GM21619 (cell line): ENCODE measurements at regions not wholly inside any gene's neighbourhood (a gene's known extent, or its start where the extent isn't known, plus 50 kb on each side); places are given as distances from the start of the nearest gene placed in this dataset.

Experiments used
- ATAC-seq: cut with Tn5 transposase; IDR thresholded peaks from one replicate; pipeline ENCODE4 v1.9.1; 2021; ENCODE audit not compliant: unreplicated experiment

DNA sequence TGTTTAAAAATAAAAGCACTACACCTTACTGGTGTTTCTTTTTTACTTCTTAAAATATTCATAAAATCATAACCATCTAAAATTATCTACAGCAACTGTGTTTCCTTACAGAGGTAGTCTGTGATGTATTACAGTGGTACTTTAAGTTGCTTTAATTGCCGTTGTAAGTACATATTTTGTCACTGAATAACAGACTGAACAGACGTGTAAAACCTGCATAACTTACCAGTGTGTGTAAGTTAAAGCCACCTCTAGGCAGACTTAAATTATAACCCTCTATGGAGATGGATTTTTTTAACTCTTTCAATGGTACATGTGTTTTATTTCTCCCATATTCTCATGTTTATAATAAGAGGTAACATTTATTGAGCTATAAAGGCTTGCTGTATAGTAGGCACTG, 166.8 kb downstream of the NR4A2 start:
- no peak for ATAC-seq

DNA sequence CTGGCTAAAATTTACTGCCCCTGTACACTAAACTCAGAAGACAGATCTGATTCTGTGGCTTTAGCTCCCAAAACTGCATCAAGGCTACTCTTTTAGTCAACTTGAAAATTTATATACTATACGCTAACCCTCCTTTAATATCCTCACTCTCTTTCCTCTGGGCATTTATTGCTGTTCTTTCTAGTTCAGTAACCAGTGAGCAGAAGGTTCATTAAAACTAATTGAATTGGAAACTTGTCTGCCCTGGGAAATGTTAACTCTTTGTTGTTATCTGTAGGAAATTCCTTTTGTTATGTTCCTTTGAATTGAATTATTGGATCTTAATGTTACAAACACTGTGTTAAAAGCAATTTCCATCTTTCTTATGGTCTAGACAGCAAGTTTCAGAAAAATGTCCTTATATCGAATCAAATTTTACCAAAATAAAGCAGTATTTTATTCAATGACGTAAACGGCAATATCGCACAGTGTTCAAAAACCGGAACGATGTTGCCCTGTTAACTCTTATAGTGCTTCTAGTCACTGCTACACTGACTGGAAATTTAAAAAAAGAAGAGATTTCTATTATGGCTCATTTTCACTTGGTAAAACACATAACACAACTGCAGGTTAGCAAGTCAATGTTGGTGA, 168.3 kb downstream of the NR4A2 start:
- no peak for ATAC-seq

DNA sequence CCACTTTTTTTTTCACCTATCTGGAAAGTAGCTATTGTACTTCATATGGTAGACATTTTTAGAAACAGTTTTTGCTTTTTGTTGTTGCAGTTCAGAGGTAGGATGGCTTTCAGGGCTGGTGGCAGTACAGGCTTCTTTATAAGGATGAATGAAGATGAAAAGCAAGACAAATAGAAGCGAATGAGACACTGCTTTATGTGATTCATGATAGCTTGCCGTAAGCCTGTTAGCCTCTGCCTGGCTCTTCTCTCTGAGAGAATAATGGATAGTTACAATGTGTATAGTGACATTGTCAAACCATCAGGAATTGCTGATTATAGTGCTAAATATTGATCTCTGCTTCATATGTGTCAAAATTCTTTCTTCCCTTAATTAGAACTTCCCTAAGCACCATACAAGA, 173.7 kb downstream of the NR4A2 start:
- ATAC-seq, result no peak

DNA sequence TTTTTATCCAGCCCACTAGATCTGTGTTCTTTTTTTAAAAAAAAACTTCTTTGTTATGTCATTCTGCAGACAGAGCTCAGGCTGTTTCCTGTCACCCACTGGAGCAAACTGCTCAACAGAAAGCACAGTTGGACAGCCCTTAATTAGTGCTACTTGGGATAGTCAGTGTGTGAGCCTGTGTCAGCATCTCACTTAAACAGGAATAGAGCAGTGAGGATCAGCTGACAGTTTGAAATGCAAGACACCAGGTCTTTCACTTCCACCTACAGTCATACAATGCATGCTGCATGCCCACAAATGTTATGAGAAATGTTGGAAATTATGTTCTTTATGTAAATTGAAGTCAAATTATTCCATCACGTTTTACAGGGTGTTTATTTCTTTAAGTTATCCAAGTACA, 174.9 kb downstream of the NR4A2 start:
- ATAC-seq, result no peak

DNA sequence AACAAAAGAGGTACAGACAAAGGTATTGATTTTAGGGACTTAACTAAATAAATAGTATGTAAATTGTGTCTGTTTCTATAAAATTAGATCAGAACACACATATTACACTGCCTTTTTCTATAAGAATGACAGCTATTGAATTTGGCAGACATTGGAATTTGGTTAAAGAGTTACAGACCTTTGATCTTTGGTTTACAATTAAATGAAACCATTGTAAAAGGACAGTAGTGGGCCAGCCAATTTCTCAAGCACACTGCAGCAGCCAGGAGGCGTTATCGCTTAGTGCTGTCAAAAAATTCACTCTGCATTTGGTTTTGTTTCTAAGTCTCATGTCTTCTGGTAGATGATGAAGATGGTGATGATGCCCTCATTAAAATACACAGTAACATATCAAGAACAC, 175.9 kb downstream of the NR4A2 start:
- no peak for ATAC-seq

DNA sequence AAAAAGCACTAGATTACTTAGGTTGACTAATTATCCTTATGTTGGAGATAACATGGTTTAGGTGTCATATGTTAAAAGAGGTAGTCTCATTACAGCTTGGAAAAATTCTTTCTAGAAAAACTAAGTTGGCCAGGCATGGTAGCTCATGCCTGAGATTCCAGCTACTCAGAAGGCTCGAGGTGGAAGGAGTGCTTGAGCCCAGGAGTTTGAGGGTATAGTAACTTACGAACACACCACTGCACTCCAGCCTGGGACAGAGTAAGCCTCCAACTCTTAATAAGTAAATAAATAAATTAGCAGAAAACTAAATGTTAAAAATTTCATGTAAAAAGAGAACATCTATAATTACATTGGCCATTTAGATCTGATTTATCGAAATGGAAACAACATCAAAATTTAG, 177.2 kb downstream of the NR4A2 start:
- ATAC-seq, result no peak

DNA sequence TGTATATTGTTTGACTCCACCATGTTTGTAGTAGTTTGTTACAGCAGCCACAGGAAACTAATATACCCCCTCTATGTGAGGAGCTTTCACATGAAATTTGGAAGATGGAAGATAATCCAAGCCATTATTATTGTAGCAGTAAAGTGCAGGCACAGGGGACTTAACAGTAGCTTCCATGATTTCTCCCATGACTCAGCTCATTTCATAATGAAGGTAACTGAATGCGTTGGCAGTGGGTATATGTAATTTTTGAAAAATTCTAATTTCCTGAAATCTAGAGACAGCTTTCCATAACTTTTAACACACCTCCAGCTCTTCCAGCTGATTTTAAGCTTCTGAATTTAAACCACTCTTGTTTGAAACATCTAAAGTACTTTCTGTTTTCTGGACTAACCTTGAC, 181.2 kb downstream of the NR4A2 start:
- ATAC-seq, result no peak

DNA sequence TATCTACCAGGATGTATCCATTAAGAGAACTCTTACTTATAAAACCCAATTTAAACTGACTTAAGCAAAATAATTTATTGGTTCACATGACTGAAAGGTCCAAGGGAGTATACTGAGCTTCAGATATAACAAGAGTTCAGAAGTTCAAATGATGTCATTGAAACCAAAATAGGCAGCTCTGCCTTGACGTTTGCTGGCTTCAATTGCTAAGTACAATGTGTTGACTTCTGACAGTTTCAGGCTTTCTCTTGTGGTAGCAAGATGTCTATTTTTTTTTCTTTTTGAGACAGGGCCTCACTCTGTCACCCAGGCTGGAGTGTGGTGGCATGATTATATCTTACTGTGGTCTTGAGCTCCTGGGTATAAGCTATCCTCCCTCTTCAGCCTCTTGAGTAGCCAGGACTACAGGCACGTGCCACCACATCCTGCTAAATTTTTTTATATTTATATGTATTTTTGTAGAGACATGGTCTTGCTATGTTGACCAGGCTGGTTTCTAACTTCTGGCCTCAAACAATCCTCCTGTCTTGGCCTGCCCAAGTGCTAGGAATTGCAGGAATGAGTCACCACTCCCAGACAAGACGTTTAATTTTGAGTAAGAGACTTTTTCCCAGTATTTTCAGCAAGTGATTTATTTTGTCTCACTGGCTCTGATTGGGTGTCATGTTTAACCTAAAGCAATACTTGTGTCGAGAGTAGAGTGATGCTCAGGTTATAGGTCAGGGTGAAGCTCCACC, 184.8 kb downstream of the NR4A2 start:
- ATAC-seq, result peak; percentile 76

DNA sequence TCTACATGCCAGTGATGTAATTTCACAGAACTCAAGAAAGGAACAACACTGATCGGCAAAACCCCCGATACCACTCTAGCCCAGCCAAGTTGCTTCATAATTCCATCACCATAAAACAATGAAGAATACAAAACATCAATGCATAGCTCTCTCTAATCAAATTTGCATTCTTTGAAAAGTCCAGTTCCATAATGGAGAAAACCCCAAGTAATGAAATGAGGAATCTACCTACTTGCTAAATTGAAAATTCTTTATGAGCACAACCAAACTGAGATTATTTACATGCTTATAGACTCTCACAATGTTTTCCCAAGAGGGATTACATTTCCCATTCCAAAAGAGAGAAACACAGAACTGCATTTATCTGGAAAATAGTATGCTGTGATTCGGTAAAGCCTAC, 186.5 kb downstream of the NR4A2 start:
- no peak for ATAC-seq

DNA sequence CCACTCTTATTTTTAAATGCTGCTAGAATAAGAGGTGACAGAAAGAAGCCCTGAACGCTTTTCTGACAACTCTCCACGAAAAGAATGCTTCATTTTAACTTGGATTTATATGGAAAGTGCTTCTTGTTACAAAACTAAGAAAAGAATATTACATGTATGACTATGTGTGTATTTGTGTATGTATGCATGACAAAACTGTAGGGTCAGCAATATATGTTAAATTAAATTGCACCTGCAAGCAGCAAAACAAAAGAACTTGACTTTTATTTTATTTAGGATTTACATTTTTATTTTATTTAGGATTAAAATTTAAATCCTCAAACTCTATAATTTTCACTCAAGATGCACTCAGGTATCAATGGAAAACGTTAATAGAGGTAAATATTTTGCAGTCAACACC, 187.1 kb downstream of the NR4A2 start:
- ATAC-seq, result no peak

DNA sequence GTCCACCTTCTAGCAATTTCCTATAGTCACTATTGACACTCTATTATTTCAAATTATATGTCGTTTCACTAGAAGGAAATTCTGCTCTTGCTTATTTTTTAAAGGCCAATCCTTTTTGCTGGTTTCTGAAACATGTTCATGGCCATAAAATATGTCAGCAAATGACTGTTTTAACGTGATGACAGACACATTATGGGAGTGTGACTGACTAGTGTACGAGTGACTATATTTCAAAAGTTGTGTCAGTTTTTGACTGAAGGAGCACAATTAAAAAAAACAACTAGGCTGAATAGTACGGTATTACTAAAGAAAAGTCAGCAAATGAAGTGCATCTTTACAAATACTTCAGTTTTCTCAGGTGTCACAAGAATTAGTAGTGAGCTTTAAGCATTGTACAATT, 196.0 kb downstream of the NR4A2 start:
- ATAC-seq, result no peak

DNA sequence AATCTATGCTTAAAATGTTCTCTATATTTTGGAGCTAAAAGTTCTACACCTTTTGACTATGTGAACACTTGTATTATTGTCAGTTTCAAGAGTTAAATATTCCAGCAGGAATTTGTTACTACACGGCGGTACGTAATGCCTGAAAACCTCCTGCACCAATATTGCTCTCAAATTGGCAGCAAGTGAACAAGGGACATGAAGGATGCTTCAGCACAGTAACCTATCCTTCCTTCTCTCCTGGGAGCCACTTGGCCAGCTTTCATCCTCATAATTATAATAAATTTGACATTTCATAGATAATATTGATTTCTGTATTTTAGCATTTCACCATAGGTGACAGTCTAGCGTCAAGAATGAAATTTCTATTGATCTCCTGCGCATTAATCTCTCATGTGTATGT, 197.6 kb downstream of the NR4A2 start:
- ATAC-seq, result no peak

DNA sequence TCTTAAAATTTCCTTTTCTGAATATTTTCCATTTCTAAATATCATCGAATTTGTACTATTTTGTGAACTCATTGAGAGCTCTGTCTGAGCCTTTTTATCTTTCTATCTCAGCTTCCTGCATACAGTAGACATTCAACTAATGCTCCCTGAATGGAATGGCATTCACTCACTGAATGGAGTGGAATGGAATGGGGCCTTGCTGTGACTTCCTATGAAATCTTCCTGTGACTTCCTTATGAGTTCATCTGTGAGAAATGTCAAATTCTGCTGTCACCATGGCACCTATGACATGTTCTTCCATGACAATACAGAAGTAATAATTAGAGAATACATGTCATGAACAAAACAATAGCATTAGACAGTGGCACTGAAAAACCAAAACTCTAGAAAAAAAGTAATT, 199.6 kb downstream of the NR4A2 start:
- no peak for ATAC-seq

DNA sequence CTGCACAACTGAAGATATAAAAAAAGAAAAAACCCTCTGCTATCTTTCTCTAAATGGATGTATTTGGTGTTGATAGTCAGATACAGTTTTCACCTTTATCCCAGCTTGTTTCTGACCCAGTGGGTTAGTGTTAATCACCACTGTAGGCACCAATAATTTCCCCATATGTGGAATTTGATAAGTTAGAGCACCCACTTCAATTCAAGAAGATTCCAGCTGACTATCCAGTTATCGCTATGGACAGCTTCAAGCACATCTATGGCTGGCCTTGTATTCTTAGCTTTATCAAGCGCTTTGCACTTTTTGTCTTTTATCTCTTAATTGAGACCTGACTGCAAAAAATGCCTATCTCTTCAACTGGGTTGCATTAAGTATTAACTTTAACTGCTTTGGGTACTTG, 200.4 kb downstream of the NR4A2 start:
- ATAC-seq, result no peak

DNA sequence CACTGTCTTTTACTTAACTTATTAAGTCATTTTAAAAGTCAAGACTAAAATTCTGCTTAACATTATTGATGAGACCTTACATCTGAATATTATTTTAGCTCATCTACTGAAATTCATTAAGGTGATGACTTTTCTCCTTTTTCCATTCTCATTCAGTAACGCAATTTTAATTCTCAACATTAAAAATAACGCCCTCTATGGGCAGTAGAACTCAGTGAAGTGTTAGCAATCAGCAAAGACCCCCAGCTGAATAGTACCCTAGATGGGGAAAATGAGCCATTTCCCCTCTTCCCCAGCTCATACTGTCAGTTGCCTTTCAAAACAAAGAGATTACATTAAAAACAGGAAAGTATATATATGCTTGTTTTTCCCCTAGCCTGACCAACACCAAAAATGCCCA, 203.3 kb downstream of the NR4A2 start:
- no peak for ATAC-seq

DNA sequence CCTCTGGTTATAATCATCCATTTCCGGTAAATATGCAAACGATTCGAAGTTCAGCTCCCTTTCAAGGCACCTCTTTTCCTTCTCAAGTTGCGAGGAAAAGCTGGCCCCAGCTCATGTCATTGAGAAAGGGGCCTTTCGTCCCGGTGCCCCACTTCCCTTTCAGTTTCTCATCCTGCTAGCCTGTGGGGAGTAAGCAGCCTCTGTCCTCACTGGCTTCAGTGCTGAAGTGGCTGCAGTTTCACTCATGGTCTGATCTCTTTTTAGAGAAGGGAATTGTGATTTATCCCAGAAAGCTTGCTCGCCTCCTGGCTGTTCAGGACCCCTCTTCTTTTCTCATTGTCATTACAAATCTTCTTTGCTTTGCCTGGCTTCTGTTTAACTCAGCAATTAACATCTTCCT, 207.5 kb downstream of the NR4A2 start:
- ATAC-seq, result no peak

DNA sequence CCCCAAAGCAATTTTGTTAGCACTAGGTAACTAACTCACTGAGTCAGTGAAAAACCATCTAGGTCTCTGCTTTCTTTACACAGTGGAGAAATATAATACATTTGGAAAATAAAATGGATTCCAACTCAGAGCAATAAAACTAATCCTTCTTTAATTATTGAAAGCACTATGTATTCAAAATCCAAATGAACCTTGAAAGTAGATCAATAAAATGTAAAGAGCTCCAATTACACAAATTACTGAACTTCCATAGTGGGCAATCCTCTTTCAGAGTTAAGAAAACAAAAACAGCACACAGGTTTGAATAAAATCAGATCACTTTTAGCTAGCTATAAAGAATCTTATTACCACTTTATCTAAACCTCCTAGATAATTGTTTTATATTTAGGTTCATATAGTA, 208.1 kb downstream of the NR4A2 start:
- no peak for ATAC-seq

DNA sequence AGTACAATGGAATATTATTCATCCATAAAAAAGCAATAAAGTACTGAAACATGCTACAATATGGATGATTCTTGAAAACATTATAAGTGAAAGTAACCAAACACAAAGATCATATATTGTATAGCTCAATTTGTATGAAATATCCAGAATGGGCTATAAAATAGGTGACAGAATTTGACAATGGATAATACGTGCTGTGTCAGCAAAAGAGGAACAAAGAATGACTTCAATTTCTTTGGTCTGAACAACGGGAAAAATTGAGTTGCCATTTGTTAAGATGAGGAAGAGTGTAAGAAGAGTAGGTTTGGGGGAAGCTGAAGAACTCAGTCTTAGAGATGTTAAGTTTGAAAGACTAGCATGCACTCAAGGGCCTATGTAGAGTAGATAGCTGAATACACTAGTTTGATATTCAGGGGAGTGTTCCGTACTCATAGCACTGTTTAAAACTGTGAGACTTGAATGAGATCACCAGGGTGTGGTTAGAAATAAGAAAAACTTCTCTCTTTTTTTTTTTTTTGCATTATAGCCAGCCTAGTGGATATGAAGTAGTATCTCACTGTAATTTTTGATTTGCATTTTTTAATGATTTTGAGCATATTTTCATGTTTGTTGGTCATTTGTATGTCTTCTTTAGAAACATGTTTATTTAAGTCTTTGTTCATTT, 213.6 kb downstream of the NR4A2 start:
- no peak for ATAC-seq

DNA sequence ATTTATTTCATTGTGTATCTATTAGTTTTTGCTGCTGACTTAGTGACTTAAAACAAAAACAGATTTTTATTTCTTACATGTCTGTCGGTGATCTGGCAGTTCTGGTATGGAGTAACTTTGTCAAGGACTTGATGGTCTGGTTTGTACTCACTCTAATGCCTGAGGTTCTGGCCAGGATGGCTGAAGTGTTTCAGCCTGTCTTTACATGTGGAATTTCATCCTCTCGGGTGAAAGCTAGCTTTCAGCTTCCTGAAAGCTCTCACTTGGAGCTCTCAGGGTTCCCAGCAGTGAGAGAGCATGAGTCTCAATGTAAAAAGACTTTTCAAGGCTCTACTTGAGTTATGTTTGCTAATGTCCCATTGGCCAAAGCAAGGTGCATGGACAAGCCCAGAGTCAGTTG, 216.4 kb downstream of the NR4A2 start:
- ATAC-seq, result no peak

DNA sequence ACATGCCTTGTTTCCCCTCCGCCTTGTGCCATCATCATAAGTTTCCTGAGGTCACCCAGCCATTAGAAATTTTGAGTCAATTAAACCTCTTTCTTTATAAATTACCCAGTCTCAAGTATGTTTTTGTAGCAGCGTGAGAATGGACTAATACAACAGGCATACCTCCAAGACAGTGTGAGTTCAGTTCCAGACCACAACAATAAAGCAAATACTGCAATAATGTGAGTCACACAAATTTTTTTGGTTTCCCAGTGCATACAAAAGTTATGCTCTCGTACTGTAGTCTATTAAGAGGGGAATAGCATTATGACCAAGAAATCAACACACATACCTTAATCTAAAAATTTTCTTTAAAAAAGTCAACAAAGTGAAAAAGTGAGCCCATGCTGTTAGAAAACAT, 217.2 kb downstream of the NR4A2 start:
- ATAC-seq, result no peak

DNA sequence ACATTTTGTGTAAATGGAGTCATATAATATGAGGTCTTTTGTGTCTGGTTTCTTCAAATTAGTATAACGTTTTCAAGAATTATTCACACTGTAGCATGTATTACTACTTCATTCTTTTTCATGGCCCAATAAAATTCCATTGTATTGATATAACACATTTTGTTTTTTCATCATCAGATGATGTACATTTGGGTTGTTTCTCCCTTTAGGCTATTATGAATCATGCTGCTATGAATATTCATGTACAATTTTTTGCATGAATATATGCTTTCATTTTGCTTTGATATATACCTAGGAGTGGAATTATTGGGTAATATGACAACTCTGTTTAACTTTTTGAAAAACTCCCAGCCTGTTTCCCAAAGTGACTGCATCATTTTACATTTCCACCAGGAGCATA, 220.2 kb downstream of the NR4A2 start:
- no peak for ATAC-seq

DNA sequence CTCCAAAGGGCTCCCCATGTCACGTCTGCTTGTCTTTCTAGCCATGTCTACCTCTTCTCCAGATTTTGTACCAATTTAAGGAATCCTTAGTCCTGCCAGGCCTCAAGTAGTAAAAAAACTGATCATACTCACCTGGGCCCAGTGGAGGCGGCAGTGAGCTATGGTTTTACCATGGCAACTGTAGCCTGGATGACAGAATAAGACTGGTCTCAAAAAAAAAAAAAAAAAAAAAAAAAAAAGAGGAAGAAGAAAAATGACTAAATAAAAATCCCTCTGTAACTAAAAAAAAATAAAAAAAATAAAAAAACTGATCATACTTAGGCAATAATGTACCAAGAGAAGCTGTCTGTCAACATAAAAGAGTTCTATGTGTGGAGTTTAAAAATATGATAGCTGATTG, 221.6 kb downstream of the NR4A2 start:
- ATAC-seq, result peak; percentile 99

DNA sequence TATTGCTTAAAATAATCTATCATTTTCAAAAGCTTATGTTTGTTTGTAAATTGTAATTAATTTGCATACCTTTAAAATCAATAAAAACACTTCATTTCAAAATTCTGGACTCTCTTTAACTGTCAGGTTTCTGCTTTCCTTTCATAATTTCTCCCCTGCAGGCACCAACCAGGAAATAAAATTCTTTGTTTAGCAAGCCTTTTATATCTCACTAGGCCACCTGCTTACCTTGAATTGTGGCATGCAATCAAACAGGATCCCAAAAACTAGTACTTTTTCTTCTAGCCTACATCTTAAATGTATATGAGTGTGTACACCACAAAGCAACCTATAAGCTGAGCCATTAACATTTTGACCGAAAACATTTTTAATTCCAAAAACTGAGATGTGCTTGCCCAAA, 233.1 kb downstream of the NR4A2 start:
- no peak for ATAC-seq
